RPMI8226 (cell line): ENCODE measurements at regions not wholly inside any gene's neighbourhood (a gene's known extent, or its start where the extent isn't known, plus 50 kb on each side); places are given as distances from the start of the nearest gene placed in this dataset.
"Not testable (repeated sequence)": the region's sequence is repeated elsewhere in the genome, so short reads cannot be mapped to it uniquely, and the experiment has no call there.

Experiments used
- DNase-seq: peaks from one replicate; pipeline ENCODE4 v3.0.0-alpha.2; 2015

GRCh38 chr4:74545448-74545847 lies 100.5 kb downstream of the AREG start:
- DNase-seq, result no peak

GRCh38 chr4:74546057-74546456 lies 101.1 kb downstream of the AREG start:
- DNase-seq, result no peak

- no peak for DNase-seq
These were observed 102.1 kb downstream of the AREG start for GRCh38 chr4:74547042-74547441.

GRCh38 chr4:74548561-74548960 lies 103.6 kb downstream of the AREG start:
- DNase-seq, result no peak

- DNase-seq, result no peak
These were observed 105.0 kb downstream of the AREG start for GRCh38 chr4:74549936-74550335.

- no peak for DNase-seq
These were observed 110.3 kb downstream of the AREG start for GRCh38 chr4:74555231-74555630.

- DNase-seq, result no peak
These were observed 110.9 kb downstream of the AREG start for GRCh38 chr4:74555843-74556242.

- DNase-seq, result no peak
These were observed 114.9 kb downstream of the AREG start for GRCh38 chr4:74559853-74560252.

- no peak for DNase-seq
These were observed 123.0 kb downstream of the AREG start for GRCh38 chr4:74567981-74568380.

GRCh38 chr4:74570095-74570494 lies 125.2 kb downstream of the AREG start:
- DNase-seq, result peak; percentile 51

- no peak for DNase-seq
These were observed 133.4 kb downstream of the AREG start for GRCh38 chr4:74578329-74578728.

GRCh38 chr4:74578865-74579264 lies 133.9 kb downstream of the AREG start:
- not testable (repeated sequence) for DNase-seq

- no peak for DNase-seq
These were observed 138.3 kb downstream of the AREG start for GRCh38 chr4:74583089-74583700.

GRCh38 chr4:74583757-74584156 lies 138.8 kb downstream of the AREG start:
- DNase-seq, result no peak

GRCh38 chr4:74588350-74588749 lies 143.4 kb downstream of the AREG start:
- DNase-seq, result no peak

GRCh38 chr4:74590476-74590875 lies 145.5 kb downstream of the AREG start:
- no peak for DNase-seq

GRCh38 chr4:74598611-74599325 lies 153.8 kb downstream of the AREG start:
- DNase-seq, result no peak

GRCh38 chr4:74603186-74603585 lies 158.2 kb downstream of the AREG start:
- DNase-seq, result no peak

GRCh38 chr4:74608151-74608949 lies 163.4 kb downstream of the AREG start:
- DNase-seq, result no peak

- no peak for DNase-seq
These were observed 165.6 kb downstream of the AREG start for GRCh38 chr4:74610491-74610890.

GRCh38 chr4:74612837-74613236 lies 167.9 kb downstream of the AREG start:
- DNase-seq, result no peak

- no peak for DNase-seq
These were observed 168.3 kb downstream of the AREG start for GRCh38 chr4:74613266-74613665.

- DNase-seq, result no peak
These were observed 170.5 kb downstream of the AREG start for GRCh38 chr4:74615411-74615810.

GRCh38 chr4:74618166-74618565 lies 173.2 kb downstream of the AREG start:
- DNase-seq, result no peak
